Uterus (tissue), 2 donors: ENCODE measurements at regions not wholly inside any gene's neighbourhood (a gene's known extent, or its start where the extent isn't known, plus 50 kb on each side); places are given as distances from the start of the nearest gene placed in this dataset.

Experiments
- CTCF ChIP-seq, 4 experiments: fragments of 200-600 bp in 2 of 4; fragments of 450-650 bp in 2 of 4; sonication (generic) in 2 of 4; IDR thresholded peaks; one replicate each; pipeline ENCODE4 v1.5.1; 2016 to 2019; ENCODE audit warnings: antibody characterized with exemption in 4 of 4, mild to moderate bottlenecking in 2 of 4, moderate library complexity in 1 of 4
- POLR2A ChIP-seq, 2 donors: fragments of 450-650 bp; IDR thresholded peaks; one replicate each; pipeline ENCODE4 v1.6.1; 2016; ENCODE audit warnings: antibody characterized with exemption in 2 of 2, mild to moderate bottlenecking in 1 of 2, moderate library complexity in 1 of 2

DNA sequence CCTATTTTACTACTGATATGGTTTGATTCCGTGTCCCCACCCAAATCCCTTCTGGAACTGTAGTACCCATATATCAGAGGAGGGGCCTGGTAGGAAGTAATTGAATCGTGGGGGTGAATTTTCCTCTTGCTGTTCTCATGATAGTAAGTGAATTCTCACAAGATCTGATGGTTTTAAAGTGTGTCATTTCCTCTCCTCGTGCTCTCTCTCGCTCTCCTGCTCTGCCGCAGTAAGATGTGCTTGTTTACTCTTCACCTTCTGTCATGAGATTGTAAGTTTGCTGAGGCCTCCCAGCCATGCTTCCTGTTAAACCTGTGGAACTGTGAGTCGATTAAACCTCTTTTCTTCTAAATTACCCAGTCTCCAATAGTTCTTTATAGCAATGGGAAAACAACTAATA, 81.2 kb upstream of the ZBTB20 start:
- no peak for TF ChIP-seq CTCF (IDR thresholded peaks at IDR 0.05)
- no peak for TF ChIP-seq POLR2A (IDR thresholded peaks at IDR 0.05)
